Sciatic nerve (tissue), 2 donors: ENCODE measurements at regions not wholly inside any gene's neighbourhood (a gene's known extent, or its start where the extent isn't known, plus 50 kb on each side); places are given as distances from the start of the nearest gene placed in this dataset.
"Not testable (repeated sequence)": the region's sequence is repeated elsewhere in the genome, so short reads cannot be mapped to it uniquely, and the experiment has no call there.

ENCODE experiments used
- ATAC-seq: fragments of 200-7000 bp; cut with Tn5 transposase; one replicate; pipeline ENCODE4 v1.9.1; 2020; ENCODE audit warnings: mild to moderate bottlenecking, moderate library complexity
- DNase-seq: peaks from one replicate; pipeline ENCODE4 v3.0.0-alpha.2; 2020; ENCODE audit warnings: low spot score
- intact Hi-C: fragments of 100-400 bp; cut with DNase I; formaldehyde crosslinking; loops from one replicate; pipeline ENCODE4 v1.14.2; 2022
- donor health status: DM: no; HTN: no; CAD: no.
- donor health status: DM: no; HTN: no; CAD: no.

DNA sequence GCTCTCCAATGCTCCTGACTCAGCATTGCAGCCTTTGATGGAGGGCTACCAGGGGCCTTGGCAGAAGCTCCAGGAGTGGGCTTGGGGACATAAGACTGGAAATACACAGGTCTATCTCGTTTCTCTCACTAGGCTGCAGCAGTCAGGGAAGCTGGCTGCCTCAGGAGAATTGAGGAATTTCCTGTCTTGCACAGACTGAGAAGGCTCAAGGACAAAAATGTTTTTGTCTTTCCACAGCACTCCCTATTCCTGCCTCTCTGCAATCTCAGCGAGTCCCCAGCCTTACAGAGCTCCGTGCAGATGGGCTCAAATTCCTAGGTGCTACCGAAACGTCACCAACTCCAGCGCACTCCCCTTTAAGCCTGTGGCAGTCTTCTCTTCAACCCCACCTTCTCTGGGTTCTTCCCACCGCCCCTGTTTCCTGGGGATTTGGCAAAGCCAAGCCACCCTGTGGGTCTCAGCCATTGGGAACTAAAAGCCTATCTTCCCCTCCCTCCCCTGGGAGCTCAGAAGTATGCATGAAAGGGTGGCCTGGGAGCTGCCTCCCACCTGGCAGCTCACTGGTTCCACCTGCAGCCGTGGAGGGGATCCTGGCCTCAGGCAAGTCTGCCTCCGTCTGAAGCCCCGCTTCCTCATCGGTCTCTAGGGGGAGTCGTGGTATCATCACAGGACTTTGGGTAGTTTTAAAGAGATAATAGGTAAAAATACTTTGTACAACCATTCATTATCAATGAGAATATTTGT lies 322.6 kb upstream of the FRG2C start:
- intact Hi-C loops = no loop called here
- ATAC-seq (peak; percentile 88), DNase-seq (no peak)

DNA sequence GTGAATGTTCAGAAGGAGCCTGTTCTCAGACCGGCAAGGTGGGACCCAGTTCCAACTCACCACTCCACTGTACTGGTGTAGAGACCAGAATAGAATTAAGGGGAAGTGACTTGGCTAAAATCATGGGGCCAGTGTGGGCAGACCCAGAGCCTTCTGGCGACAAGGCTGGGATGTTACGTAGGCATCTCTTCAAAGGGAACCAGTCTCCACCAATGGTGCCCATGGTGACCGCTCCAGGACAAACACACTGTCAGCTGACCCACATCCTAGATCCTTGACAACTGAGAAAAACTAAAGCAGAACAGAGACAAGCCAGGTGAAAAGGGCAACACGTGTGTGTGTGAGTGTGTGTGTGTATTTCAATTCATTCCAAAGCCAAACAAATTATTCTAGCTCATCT lies 321.7 kb upstream of the FRG2C start:
- ATAC-seq (no peak), DNase-seq (no peak)
- intact Hi-C loops = no loop called here

DNA sequence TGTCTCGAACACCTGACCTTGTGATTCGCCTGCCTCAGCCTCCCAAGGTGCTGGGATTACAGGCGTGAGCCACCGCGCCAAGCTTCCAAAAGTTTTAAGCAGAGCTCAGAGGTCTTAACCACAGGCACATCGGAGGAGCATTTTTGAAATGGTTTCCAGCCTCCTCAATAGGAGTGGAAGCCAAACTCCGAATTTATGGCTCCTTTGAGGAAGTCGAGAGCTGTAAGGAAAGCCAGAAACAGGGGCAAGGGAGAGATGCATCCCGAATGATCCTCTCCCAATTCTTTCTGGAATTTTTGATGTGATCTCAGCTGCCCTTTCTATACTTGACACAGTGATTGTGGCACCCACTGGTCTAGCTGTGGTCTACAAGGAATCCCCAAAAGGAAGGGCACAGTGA lies 313.6 kb upstream of the FRG2C start:
- intact Hi-C loops, DNase-seq, ATAC-seq: not testable (repeated sequence)

DNA sequence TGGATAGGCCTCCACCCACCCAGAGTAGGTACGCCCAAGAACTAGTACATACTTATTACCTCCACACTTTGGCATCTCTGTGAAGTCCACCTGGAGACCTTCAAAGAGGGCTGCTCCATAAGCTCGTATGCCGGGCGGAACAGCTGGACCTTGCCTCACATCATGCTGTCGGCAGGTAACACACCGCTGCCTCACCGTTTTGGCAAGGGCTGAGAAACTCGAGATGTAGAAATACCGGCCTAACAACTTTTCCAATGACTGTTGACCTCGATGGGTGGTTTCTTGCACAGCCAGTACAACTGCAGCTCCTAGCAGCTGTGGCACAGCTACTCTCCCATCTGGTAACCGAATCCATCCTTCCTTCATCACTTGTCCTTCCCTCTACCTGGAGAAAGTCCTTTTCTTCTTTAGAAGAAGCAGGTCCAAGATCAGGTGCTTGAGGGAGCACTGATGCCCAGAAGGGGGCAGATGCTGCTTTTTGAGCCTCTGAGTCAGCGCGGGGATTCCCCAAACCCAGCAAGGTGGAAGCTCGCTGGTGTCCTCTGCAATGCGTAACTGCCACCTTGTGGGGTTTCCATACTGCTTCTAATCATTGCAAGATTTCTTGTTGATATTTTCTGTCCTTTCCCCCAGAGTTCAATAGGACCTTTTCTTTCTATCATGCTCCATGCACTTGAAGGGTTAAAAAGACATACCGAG lies 301.9 kb upstream of the FRG2C start:
- intact Hi-C loops, ATAC-seq, DNase-seq: not testable (repeated sequence)

DNA sequence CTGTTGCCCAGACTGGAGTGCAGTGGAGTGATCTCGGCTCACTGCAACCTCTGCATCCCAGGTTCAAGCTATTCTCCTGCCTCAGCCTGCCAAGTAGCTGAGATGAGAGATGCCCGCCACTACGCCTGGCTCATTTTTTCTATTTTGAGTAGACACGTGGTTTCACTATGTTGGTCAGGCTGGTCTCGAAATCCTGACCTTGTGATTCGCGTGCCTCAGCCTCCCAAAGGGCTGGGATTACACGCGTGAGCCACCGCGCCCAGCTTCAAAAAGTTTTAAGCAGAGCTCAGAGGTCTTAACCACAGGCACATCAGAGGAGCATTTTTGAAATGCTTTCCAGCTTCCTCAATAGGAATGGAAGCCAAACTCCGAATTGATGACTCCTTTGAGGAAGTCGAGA lies 291.2 kb upstream of the FRG2C start:
- ATAC-seq = not testable (repeated sequence)

DNA sequence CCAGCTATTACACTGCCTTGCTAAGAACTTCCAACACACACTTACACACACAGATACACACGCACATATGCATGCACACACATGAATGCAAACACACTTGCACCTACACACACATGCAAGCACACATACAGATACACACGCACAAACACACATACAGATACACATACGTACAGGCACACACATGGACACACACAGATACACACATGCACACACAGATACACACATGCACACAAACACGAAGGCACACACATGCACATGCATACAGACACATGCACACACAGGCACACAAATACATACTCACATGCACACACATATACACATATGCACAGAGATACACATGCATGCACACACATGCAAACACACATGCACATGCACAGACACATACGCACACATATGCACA lies 284.3 kb upstream of the FRG2C start:
- intact Hi-C loops, DNase-seq, ATAC-seq: not testable (repeated sequence)

More for the DNA sequence above, 291.2 kb upstream of the FRG2C start:
- intact Hi-C loops, DNase-seq: not testable (repeated sequence)

DNA sequence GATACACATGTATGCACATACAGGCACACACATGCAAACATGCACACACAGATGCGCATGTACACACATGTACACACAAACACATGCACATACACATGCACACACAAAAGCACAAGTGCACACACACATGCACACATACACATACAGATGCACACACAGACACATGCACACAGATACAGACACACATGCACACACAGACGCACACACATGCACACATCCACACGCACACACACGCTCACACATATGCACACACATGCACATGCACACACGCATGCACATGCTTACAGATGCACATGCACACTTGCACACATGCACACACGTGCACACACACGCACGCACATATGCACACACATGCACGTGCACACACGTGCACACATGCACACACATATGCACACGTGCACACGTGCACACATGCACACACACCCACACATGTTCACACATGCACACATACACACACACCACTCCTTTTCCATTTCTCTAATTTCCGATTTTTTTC lies 283.8 kb upstream of the FRG2C start:
- intact Hi-C loops = no loop called here
- no peak for DNase-seq
- no peak for ATAC-seq

DNA sequence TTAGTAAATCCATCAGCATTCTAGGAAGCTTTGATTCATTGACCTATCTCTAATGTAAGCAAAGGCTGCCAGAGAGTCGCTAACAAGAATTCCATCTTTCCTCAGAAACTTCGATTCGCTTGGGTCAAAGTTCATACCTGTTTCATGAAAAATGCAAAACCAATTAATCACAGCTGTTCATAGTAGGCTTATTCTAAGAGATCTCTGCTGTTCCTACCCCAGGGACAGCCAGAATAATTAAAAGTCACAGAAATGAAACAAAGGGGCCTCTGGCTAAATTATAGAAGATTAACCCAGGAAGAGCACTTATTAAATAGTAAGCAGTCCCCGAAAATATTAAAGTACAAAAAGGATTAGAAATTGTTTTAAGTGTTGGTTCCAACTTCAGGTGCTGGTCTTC lies 280.1 kb upstream of the FRG2C start:
- ATAC-seq, intact Hi-C loops, DNase-seq: not testable (repeated sequence)

DNA sequence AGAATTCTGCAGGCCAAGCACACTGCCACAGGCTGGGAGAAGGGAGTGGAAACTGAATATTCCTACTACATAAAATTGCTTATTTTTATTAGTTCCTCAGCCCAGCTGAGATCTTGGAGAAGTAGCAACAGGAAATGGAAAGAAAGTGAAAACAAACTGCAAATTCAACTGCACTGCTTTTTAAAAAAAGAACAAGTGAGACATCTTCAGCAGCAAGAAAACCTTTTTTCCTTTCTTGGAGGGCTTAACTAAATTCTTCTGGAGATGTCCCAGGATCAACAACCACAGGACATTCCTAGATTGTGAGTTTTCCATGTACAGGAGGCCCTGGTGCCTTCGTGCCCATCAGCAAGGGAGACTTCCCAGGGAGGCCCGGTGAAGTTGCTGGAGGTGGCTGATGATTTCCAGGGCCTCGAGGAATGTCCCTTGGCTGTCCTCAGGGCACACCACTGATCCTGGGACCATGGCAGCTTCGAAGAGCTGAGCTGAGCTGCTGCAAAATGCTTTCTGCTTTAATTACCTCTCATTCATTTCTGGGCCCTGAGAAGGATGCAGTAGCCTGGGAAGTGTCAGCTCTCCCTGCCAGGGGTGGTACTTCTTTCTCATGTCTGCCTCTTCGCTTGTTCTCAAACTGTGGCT lies 275.5 kb upstream of the FRG2C start:
- intact Hi-C loops, DNase-seq, ATAC-seq: not testable (repeated sequence)

DNA sequence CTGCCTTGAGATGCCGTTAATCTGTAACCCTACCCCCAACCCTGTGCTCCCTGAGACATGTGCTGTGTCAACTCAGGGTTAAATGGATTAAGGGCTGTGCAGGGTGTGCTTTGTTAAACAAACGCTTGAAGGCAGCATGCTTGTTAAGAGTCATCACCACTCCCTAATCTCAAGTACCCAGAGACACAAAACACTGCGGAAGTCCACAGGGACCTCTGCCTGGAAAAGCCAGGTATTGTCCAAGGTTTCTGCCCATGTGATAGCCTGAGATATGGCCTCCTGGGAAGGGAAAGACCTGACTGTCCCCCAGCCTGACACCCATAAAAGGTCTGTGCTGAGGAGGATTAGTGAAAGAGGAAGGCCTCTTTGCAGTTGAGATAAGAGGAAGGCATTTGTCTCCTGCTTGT lies 270.8 kb upstream of the FRG2C start:
- intact Hi-C loops, ATAC-seq, DNase-seq: not testable (repeated sequence)

DNA sequence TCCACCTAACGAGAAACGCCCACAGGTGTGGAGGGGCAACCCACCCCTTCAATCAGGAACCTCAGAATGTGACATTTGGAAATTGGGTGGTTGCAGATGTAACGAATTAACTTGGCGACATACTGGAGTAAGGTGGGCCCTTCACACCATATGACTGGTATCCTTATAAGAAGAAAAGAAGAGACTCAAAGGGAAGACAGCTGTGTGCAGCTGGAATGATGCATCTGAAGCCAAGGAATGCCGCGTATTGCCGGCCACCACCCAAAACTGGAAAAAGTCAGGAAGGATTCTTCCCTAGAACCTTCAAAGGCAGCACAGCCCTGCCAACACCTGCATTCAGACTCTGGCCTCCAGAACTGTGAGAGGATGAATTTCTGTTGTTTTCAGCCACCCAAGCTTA lies 270.0 kb upstream of the FRG2C start:
- not testable (repeated sequence) for DNase-seq, ATAC-seq

DNA sequence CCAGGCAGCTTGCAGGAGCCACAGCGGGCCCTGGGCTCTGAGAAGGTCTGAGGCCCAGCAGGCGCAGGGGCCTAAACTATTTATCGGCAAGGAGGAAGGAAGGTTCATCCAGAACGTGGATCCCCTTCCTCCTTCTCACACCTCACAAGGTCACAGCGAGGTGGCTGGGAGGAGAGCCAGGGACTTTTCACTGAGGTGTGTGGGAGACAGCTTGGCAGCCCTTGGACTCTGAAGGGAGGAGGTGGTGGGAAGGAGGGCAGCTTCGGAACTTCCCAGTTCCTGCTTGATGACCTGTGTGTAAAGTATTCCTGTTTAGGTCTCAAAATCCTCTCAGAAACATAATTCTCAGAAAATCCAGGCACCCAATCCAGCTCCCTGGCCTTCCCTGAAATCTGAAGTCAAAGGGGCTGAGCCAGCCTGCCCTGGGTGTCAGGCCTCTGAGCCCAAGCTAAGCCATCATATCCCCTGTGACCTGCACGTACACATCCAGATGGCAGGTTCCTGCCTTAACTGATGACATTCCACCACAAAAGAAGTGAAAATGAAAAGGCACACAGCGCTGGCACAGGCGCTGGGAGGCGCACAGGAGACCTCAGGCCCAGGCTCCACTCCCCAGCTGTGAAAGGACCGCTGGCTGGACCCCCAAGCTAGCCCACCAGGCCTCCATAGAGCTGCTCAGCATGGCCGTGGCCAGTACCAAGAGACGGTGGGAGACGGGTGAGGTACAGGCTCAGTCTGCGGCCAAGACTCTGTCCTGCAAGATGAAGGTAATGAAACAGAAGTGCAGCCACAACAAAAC lies 269.4 kb upstream of the FRG2C start:
- intact Hi-C loops, ATAC-seq: not testable (repeated sequence)

More for the DNA sequence above, 270.0 kb upstream of the FRG2C start:
- intact Hi-C loops = not testable (repeated sequence)

DNA sequence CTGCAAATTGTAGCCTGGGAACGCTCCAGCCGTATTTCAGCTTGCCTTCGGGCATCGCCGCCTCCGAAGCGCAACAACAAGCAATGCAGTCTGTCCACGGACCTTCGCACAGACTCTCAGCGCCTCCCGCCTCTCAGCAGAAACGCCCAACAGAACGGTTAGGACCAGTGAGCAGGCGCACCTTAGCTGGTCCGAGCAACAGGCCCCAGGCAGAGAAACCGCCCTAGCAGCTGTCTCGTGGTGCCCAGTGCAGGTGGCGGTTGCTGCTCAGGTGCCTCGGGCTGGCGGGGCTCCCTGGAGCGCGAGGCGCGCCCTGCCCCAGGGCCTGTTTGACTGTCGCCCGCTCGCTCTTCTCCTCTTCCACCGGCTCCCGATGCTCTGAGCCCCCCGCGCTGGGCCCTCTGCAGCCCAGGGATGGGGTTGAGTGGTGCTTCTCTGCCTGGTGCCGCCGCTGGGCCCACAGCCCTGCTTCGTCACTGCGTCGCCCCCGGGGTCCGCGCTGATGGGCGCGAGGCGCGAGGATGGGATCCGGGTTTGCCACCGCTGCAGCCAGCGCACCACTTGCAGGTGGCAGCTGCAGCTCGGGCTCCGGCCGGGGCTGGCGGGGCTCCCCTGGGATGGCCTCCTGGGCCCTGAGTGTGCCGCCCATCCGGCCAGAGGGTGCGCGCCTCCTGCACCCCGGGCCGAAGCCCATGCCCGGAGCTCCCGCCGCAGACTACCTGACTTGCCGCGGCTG lies 268.4 kb upstream of the FRG2C start:
- intact Hi-C loops = no loop called here
- DNase-seq (no peak), ATAC-seq (no peak)

More for the DNA sequence above, 269.4 kb upstream of the FRG2C start:
- not testable (repeated sequence) for DNase-seq

DNA sequence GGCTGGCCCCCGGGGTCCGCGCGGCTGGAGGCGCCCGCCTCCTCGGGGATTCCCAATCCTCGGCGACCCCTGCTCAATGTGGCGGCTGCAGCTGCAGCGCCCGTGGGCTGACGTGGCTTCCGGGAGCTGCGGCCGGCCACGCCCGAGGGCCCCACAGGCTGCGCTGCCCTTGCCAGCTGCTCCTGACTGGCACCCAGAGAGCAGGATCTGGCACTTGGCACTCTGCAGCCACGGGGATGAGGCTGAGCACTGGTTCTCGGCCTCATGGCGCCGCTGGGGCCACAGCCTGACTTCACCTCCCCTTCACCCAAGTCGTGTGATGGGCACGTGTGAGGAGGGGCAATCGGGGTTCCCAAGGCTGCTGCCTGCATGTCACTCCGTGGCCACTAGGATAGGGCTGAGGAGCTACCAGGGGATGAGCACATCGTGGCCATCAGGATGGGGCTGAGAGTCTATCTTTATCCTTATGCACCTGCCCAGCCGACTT lies 267.8 kb upstream of the FRG2C start:
- intact Hi-C loops = no loop called here
- ATAC-seq (no peak), DNase-seq (no peak)

DNA sequence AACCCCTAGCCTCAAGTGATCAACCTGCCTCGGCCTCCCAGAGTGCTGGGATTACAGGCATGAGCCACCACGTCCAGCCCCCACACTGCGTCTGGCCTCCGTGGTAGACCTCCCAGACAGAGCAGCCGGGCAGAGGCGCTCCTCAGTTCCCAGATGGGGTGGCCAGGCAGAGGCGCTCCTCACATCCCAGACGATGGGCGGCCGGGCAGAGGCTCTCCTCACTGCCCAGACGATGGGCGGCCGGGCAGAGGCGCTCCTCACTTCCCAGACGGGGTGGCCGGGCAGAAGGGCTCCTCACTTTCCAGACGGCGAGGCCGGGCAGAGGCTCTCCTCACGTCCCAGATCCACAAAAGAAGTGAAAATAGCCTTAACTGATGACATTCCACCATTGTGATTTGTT lies 266.6 kb upstream of the FRG2C start:
- intact Hi-C loops, DNase-seq, ATAC-seq: not testable (repeated sequence)

DNA sequence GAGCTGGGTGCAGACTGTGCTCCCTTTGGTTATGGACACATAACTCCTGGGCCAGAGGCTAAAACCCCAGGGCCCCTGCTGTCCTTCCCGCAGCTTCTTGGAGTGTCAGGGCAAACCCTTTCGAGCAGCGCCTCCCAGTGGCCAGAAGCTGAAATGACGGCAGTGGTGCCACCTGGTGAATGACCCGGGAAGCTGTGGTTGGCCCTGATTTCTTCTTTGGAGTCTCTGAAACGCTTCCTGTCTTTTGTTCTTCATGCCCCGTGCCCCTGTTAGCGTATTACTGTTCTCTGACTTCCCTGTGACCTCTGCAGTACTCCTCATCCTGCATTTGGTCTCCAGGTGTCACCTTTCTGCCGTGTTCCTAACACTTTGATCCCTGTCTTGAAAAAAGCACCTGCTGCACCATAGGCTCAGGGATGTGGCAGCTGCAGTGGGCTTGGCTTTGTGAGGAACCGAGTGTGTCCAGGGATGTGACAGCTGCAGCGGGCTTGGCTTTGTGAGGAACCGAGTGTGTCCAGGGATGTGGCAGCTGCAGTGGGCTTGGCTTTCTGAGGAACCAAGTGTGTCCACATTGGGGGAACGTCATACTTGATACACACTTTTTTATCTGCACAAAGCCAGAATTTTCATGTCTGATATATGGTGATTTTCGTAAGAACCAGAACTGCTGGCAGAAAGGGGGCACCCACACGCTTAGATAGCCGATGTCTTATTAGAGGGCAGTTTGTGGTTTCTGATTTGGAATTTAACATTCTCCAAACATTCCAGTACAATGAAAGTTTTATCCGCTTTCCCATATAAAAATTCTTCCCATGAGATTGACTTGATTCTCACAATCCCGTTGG lies 241.8 kb upstream of the FRG2C start:
- intact Hi-C loops, ATAC-seq: not testable (repeated sequence)

DNA sequence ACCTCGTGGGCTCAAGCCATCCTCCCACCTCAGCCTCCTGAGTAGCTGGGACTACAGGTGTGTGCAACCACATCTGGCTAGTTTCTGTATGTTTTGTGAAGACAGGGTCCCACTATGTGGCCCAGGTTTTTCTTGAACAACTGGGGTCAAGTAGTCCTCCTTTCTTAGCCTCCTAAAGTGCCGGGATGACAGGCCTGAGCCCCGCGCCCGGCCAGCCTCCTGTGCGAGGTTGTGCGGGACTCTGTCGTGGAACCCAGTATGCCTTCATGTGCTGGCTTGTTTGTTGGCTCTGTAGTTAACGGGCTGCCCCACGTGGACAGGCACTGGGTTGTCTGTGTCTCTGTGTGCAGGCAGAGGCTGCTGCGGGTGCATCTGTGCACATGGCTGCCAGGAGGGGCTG lies 238.7 kb upstream of the FRG2C start:
- intact Hi-C loops, DNase-seq, ATAC-seq: not testable (repeated sequence)

More for the DNA sequence above, 241.8 kb upstream of the FRG2C start:
- DNase-seq = not testable (repeated sequence)
